NCI-H1417 (cell line): ENCODE measurements at regions not wholly inside any gene's neighbourhood (a gene's known extent, or its start where the extent isn't known, plus 50 kb on each side); places are given as distances from the start of the nearest gene placed in this dataset.
A peak's percentile ranks its signal among the peaks of the same experiment; 100 is the strongest.

ENCODE experiments used
- DNase-seq, 3 experiments: peaks; one replicate each; lab custom pipeline; 2025; lab: John Stamatoyannopoulos, UW

- no peak for DNase-seq
Observed at GRCh38 chr3:72396899-72397298, 451.3 kb downstream of the SHQ1 start.

- DNase-seq: no peak
Observed at GRCh38 chr3:72395776-72396311, 452.4 kb downstream of the SHQ1 start.

GRCh38 chr3:72393455-72393854 lies 454.8 kb downstream of the SHQ1 start:
- DNase-seq: no peak

GRCh38 chr3:72391659-72392058 lies 456.6 kb downstream of the SHQ1 start:
- no peak for DNase-seq

GRCh38 chr3:72390841-72391240 lies 457.4 kb downstream of the SHQ1 start:
- no peak for DNase-seq

GRCh38 chr3:72388644-72389043 lies 459.6 kb downstream of the SHQ1 start:
- no peak for DNase-seq

GRCh38 chr3:72388117-72388516 lies 460.1 kb downstream of the SHQ1 start:
- DNase-seq: no peak

- DNase-seq: no peak
Observed at GRCh38 chr3:72386327-72387000, 461.8 kb downstream of the SHQ1 start.

GRCh38 chr3:72385167-72385566 lies 463.1 kb downstream of the SHQ1 start:
- no peak for DNase-seq

GRCh38 chr3:72384602-72385001 lies 463.6 kb downstream of the SHQ1 start:
- DNase-seq: no peak

- no peak for DNase-seq
Observed at GRCh38 chr3:72383883-72384282, 464.4 kb downstream of the SHQ1 start.

GRCh38 chr3:72383230-72383629 lies 465.0 kb downstream of the SHQ1 start:
- no peak for DNase-seq

GRCh38 chr3:72382460-72382859 lies 465.8 kb downstream of the SHQ1 start:
- no peak for DNase-seq

- DNase-seq: no peak
Observed at GRCh38 chr3:72381584-72381983, 466.7 kb downstream of the SHQ1 start.

GRCh38 chr3:72380711-72381493 lies 467.3 kb downstream of the SHQ1 start:
- no peak for DNase-seq

- no peak for DNase-seq
Observed at GRCh38 chr3:72380193-72380592, 468.1 kb downstream of the SHQ1 start.

- DNase-seq: peak in 2 of 3 experiments; percentile 9 to 28
Observed at GRCh38 chr3:72379500-72380187, 468.6 kb downstream of the SHQ1 start.

- DNase-seq: no peak
Observed at GRCh38 chr3:72378287-72378686, 470.0 kb downstream of the SHQ1 start.

- no peak for DNase-seq
Observed at GRCh38 chr3:72376956-72377710, 471.1 kb downstream of the SHQ1 start.

GRCh38 chr3:72375237-72376076 lies 472.8 kb downstream of the SHQ1 start:
- no peak for DNase-seq

GRCh38 chr3:72373139-72373538 lies 475.1 kb downstream of the SHQ1 start:
- DNase-seq: no peak
